ENCODE measurements at regions not wholly inside any gene's neighbourhood (a gene's known extent, or its start where the extent isn't known, plus 50 kb on each side); places are given as distances from the start of the nearest gene placed in this dataset.

DNA sequence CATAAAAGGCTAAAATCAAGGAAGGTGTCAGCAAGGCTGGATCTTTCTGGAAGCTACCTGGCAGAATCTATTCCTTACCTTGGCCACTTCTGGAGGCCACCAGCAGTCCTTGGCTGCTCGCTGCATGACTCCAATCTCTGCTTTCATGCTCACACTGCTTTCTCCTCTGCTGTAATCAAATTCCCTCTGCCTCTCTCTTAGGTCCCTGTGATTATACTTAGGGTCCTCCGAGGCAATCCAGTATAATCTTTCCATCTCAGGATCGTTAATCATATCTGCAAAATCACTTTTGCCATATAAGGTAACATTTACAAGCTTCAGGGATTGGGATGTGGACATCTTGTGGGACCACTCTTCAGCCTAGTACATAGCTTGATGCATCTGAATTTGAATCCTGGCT lies 110.7 kb upstream of the IVNS1ABP start:
- no peak for DNase-seq

DNA sequence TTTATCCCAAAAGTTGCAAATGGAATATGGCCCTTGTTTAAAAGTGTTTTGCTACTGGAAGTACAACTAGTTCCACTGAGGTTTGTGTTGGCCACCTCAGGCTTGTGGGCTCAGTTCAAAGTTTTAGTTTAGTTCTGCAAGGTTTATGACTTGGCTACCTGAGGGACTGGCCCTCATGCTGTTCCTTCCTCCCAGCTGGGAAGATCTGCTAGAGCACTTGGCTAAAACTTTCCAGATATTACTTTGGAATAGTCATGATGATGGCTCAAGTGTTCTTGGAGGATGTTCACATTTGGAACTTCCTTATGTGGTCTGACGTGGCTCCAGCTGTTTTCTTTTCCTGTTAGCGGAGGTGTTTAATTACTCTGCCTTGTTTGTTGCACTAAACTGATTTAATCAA lies 110.2 kb upstream of the IVNS1ABP start:
- no peak for DNase-seq

DNA sequence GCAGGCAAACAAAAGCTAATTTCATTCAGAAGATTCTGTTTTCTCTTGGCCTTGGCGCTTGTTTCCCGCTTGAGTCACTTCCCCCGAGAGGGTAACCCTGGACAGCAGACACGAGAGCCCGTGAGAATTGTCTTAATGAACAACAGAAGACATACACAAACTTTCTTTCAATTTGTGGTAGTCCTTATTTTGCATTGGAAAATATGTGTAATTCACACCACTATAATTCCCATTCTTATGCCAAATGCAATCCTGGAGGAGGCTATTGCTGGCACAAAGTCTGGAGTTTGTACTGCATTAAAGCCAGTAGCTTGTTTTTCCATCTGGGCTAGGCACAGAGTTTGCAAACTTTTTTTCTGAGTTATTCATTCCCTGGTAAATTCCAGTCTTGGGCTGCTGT lies 109.8 kb upstream of the IVNS1ABP start:
- DNase-seq = no peak

DNA sequence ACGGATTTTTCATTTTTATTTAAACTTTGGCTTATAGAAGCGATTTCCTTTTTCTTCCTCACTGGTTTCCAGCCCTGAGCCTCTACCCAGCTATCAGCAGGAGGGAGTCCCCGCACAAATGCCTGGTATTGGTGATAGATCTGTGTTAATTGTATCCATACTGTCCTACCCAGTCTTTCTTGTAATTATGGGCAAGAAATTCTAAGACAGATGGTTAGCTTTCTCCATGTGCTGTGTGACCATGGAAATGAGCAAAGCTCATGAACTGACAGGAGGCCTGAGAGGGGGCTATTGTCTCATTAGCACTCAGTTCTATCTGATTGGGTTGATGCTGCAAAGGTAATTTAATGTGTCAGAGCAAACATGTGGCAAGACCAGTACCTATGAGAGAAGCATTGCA lies 108.1 kb upstream of the IVNS1ABP start:
- DNase-seq = no peak

DNA sequence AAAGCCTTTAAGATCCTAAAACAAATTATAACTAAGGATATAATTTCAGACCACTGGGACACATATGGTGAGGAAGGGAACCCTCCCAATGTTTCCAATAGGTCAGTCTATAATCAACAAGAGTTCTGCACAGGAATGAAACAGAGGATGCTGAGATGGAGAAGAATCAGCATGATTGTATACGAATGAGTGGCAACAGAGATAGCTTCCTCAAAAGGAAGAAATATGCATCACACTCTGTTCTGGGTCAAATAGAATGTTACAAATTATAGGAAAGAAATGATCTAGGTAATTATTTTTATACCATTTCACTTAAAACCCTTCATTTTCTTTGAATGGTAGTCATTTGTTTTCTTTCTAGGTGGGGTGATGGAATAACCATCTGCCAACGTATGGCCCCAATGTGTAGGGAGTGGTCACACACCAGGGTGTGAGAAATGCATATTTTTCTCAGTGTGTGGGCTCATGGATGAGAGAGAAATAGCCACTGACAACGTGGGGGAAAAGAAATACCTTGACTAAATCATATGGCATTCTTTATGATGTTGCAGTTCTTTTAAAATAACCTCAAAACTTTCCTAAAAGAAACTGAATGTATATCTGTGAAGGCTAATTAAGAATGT lies 104.6 kb upstream of the IVNS1ABP start:
- DNase-seq = no peak

GRCh38 chr1:185420588-185421081 lies 103.6 kb upstream of the IVNS1ABP start:
- DNase-seq = no peak

- DNase-seq = no peak
Observed at GRCh38 chr1:185419718-185420117, 102.7 kb upstream of the IVNS1ABP start.

DNA sequence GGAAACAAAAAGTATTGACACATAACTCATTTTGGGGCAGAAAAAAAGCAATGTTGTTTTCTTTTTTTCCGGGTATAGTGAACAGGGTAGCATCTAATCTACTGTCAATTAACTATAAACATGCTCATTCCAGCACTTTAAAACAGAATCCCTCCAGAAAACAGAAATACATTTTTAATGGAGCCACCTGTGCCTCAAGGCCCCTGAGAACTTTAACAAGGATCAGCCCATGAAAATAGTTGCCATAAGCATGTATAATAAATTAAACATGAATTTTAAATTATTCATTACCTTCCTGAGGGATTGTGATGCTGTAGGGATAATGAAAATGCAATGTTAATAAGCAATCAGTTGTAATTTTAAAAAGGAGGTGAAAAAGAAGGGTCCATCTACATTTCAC lies 101.4 kb upstream of the IVNS1ABP start:
- no peak for DNase-seq

GRCh38 chr1:185412385-185413087 lies 95.5 kb upstream of the IVNS1ABP start:
- DNase-seq = no peak

DNA sequence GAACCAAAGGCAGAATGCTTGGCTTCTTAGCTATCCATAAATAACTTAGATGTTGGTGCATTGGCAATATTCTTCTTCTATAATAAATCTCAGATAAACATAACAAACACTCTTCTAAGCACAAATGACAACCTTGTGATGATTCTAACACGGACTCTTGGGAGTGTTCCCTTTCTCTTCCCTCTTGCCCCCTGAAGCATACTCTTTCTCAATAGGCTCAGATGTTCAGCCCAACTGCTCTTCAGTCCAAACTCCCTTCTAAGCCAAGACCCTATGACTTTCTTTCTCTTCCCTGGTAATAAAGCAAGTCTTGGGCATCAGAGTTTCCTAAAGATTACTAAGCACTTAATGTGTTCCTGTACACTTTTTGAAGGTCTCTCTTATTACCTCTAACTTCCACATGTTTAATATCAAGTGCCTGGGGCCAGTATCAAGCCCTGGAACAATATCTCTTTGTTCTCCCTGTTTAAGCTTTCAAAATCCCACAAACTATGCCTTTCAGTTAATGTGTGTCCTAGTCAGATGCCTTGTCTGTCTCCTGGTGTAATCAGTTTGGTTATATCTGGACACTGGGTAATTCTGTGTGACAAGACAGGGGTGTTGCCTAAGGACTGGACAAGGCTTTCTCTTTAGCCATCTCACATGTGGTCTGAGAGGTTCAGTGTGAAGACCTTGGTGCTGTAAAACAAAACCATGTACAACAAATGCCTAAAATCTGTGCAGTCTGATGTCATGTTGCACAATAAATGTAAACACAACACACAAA lies 92.9 kb upstream of the IVNS1ABP start:
- DNase-seq = no peak

DNA sequence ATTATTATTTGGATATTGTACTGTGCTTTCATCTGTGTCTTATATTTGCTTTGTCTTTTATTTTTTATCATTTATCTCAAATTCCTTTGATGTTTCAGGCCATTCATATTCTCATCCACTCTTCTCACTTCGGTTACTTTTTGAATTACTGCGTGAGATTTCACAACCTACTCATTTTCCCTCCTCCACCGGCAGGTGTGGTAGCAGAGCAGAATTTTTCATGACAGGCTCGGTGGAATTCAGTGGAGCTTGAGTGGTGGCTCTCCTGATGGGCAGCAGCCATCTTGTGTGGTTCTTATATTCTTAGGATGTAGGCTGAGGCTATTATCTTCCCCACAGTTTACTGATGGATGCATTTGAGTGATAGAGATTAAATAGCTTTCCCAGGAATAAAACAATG lies 92.3 kb upstream of the IVNS1ABP start:
- DNase-seq = no peak

- no peak for DNase-seq
Observed at GRCh38 chr1:185408700-185409270, 91.7 kb upstream of the IVNS1ABP start.

- no peak for DNase-seq
Observed at GRCh38 chr1:185406691-185407009, 89.6 kb upstream of the IVNS1ABP start.

DNA sequence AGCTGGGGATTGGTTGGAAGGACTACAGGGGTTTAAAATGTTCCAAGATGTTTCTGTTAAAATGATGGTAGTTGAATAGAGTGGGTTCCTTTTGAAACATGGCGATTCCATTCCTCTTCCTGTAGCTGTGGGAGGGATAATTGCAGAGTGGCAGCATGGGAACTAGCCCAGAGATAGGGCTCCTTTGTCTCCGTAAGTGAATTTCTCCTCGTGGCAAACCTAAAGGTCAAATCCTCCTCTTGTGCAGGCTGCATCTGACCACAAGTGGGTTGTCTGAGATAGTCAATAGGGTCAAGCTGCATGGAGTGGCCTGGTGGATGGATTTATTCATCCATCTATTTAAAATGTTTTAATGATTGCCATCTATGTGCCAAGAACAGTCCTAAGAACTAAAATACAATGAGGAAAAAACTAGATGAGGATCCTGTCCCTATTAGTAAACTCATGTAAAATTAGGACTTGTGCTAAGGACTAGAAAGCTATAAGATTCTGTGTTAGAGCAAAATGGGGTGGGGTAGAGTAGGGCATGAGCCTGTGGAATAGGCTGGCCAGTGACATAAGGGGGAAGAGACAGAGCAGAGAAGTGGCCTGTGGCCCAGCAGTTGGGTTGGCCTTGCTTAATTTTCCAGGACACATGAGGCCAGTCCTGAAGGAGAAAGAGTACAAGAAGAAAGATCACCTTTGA lies 89.1 kb upstream of the IVNS1ABP start:
- DNase-seq = no peak

GRCh38 chr1:185404907-185405568 lies 88.0 kb upstream of the IVNS1ABP start:
- DNase-seq = no peak

DNA sequence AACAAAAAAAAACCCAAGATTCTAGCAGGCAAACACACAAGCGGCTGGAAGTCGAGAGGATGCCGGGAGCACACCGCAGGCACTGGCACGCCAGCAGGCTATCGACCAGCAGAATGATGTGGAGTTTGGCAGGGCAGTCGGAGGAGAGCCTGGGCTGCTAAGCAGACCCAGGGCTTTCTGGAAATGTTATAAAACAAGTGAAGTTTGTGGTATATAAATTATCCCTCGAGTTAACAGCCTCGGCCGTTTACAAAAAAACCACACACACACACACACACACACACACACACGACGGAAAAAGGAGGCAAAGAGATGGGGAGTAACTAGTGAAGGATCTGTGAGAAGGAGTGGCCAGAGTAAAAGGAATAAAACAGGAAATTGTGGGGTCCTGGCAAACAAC lies 87.2 kb upstream of the IVNS1ABP start:
- no peak for DNase-seq

GRCh38 chr1:185402930-185403329 lies 85.9 kb upstream of the IVNS1ABP start:
- no peak for DNase-seq

- no peak for DNase-seq
Observed at GRCh38 chr1:185401019-185401418, 84.0 kb upstream of the IVNS1ABP start.

DNA sequence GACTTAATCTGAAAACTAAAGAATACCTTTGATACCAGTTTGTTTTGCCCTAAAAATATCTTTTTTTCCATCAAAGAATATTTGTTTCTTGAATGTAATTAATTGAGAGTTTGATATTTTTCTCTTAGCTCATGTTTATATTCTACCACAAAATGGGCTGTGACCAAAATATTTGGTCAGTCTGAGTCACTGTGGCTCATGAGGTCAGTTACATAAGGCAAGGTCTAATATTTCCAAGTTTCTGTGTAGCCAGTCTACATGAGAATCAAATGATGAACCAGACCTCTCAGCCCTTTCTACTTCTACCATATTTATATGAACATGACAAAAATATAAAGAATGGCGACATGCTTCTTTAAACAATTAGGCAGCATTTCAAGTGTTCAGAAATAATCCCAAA lies 83.0 kb upstream of the IVNS1ABP start:
- no peak for DNase-seq

GRCh38 chr1:185398599-185398998 lies 81.6 kb upstream of the IVNS1ABP start:
- no peak for DNase-seq

DNA sequence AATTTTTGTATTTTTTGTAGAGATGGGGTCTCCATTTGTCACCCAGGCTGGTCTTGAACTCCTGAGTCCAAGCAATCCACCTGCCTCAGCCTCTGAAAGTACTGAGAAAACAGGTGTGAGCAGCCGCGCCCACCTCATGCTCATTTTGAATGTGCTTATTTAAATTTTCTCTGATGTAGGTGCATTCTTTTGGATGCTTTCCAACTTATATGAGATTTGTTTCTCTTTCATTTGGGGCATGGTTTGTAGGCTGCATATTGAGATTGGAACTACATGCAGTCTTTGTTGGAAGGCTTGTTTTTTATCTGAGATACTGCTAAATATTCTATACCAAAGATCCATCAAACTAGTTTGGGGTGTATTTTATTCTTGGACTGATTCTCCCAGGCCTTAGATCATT lies 81.0 kb upstream of the IVNS1ABP start:
- DNase-seq = no peak

- DNase-seq = no peak
Observed at GRCh38 chr1:185397183-185397582, 80.1 kb upstream of the IVNS1ABP start.

- DNase-seq = no peak
Observed at GRCh38 chr1:185396126-185396525, 79.1 kb upstream of the IVNS1ABP start.
